ENCODE measurements at regions not wholly inside any gene's neighbourhood (a gene's known extent, or its start where the extent isn't known, plus 50 kb on each side); places are given as distances from the start of the nearest gene placed in this dataset.

- H3K4me1 ChIP-seq (ENCODE audit: control insufficient read depth, insufficient read depth, low read length) = peaks cover 8% of the 10 kb centered on the region
Observed at GRCh38 chr9:129250786-129251185, 72.7 kb upstream of the IER5L start.

DNA sequence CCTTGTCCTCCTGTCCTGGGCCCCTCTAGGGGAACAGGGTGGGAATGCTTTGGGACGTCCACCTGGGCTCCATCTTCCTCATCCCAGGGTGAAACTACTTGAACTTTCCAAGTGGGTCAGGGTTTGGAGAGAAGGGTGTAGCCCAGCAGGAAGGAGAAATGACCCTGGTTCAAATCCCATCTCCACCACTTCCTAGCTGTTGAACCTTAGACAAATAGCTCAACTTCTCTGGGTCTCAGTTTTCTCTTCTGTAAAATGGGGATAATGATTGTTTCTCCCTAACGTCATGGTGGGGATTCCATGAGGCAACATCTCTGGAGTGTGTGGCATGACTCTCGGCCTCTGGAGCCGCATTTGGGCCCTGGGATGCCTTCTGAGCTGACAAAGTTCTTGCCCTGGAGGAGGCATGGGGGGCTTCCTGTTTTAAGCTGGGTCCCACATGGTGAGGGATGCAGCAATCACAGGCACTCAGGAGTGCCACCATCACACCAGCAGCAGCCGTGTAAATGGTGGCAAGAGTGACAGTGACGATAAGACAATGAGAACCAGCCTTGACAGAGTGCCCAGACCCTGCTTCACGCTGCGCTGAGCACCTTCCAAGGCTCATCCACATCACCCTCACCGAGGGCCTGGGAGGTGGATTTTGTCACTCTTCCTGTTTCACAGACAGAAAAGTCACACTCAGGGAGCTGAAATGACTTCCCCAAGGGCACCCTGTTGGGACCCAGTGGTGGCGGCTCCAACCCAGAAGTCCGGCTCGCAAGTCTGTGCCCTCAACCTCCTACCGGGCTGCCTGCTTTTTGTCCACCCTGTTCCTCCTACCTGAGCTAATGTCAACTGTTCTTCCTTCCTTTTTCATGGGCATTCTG, 69.5 kb upstream of the IER5L start:
- Histone ChIP-seq H3K36me3 (ENCODE audit: control insufficient read depth, insufficient read depth, low read length, severe bottlenecking) (no peaks in the 10 kb centered on the region), H3K4me1 (ENCODE audit: control insufficient read depth, insufficient read depth, low read length) (peaks cover 11% of the 10 kb centered on the region), H3K4me3 (ENCODE audit: low read length) (no peak overlapping the region), H3K9ac (ENCODE audit: low read length) (no peak overlapping the region), H3K9me3 (ENCODE audit: control insufficient read depth, low read length) (no peaks in the 10 kb centered on the region), H3K27me3 (replicated peaks; ENCODE audit: control insufficient read depth, insufficient read depth, low read length) (no peaks in the 10 kb centered on the region)
- DNase-seq (ENCODE audit: low read depth) = no peak

More at GRCh38 chr9:129250786-129251185, 72.7 kb upstream of the IER5L start:
- no peak for DNase-seq (ENCODE audit: low read depth)
- Histone ChIP-seq H3K9ac (ENCODE audit: low read length) (no peak overlapping the region), H3K27me3 (replicated peaks; ENCODE audit: control insufficient read depth, insufficient read depth, low read length) (no peaks in the 10 kb centered on the region), H3K4me3 (ENCODE audit: low read length) (no peak overlapping the region), H3K9me3 (ENCODE audit: control insufficient read depth, low read length) (no peaks in the 10 kb centered on the region), H3K36me3 (ENCODE audit: control insufficient read depth, insufficient read depth, low read length, severe bottlenecking) (no peaks in the 10 kb centered on the region)

- DNase-seq (ENCODE audit: low read depth) = no peak
- no peaks in the 10 kb centered on the region for H3K36me3 ChIP-seq (ENCODE audit: control insufficient read depth, insufficient read depth, low read length, severe bottlenecking)
- no peaks in the 10 kb centered on the region for H3K9me3 ChIP-seq (ENCODE audit: control insufficient read depth, low read length)
- no peak overlapping the region for H3K4me3 ChIP-seq (ENCODE audit: low read length)
- H3K4me1 ChIP-seq (ENCODE audit: control insufficient read depth, insufficient read depth, low read length) = peaks cover 11% of the 10 kb centered on the region
- no peaks in the 10 kb centered on the region for H3K27me3 ChIP-seq (replicated peaks; ENCODE audit: control insufficient read depth, insufficient read depth, low read length)
- no peak overlapping the region for H3K9ac ChIP-seq (ENCODE audit: low read length)
Observed at GRCh38 chr9:129245276-129245675, 67.2 kb upstream of the IER5L start.

DNA sequence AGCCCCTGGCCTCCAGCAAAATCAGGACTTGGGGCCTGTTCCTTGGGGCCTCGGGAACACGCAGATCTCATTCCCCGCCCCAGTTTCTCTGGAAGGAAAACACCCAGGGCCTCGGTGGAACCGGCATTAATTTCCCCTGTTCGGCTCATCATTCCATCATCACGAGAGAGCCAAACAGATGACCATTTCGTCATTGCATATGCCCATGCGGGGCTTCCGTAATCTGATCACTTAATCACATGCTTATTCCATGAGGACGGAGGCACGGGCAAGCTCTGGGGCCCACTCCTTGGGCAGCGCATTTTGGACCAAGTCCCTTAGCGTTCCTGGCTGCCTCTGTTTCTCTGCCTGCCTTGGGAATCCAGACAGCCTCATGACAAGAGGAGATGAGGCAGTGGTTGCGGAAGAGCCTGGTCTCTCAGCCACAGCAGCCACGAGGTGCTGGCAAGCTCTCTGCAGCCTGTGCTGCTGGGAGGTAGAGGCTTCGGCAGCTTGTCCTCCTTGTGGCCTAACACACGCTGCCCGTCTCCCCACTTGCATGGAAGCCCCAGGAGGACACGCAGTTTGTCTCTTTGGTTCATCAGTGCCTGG, 65.0 kb upstream of the IER5L start:
- no peaks in the 10 kb centered on the region for H3K36me3 ChIP-seq (ENCODE audit: control insufficient read depth, insufficient read depth, low read length, severe bottlenecking)
- no peaks in the 10 kb centered on the region for H3K9me3 ChIP-seq (ENCODE audit: control insufficient read depth, low read length)
- H3K27me3 ChIP-seq (replicated peaks; ENCODE audit: control insufficient read depth, insufficient read depth, low read length) = no peaks in the 10 kb centered on the region
- peak; percentile 61 for DNase-seq (ENCODE audit: low read depth)
- no peak overlapping the region for H3K4me3 ChIP-seq (ENCODE audit: low read length)
- H3K9ac ChIP-seq (ENCODE audit: low read length) = peak overlapping the region; percentile 68
- peaks cover 11% of the 10 kb centered on the region for H3K4me1 ChIP-seq (ENCODE audit: control insufficient read depth, insufficient read depth, low read length)

DNA sequence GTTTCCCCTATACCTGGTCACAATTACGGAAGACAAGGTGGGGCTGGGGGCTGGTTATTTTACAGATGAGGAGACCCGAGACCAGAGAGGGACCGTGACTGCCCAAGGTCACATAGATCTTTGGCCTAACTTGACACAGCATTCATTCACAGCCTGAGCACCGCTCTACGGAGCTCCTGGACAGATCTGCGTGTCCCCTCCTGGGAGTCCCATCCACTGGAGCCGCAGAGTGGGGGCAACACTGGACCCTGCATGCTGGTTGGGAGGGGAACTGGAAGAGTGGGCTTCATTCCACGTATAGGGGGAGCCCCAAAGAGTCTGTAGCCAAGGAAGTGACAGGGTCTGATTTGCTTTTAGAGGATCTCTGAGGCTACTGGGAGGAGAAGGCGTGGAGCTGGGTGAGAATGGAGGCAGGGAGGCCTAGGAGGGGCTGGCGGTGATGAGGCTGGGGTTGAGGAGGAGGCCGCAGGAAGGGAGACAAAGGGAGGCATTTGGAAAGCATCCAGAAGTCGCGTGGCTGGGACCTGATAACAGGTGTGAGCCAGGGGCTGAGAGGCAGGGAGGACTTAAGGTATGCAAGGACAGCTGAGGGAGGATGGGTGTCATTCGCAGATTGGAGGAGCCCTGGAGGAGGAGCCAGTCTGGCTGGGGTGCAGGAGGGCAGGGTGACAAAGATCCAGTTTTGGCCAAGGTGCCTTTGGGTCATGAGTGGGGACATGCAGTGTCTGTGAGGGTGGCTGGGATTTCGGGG, 64.3 kb upstream of the IER5L start:
- H3K4me3 ChIP-seq (ENCODE audit: low read length) = no peak overlapping the region
- peaks cover 16% of the 10 kb centered on the region for H3K4me1 ChIP-seq (ENCODE audit: control insufficient read depth, insufficient read depth, low read length)
- peak overlapping the region; percentile 68 for H3K9ac ChIP-seq (ENCODE audit: low read length)
- H3K27me3 ChIP-seq (replicated peaks; ENCODE audit: control insufficient read depth, insufficient read depth, low read length) = no peaks in the 10 kb centered on the region
- H3K36me3 ChIP-seq (ENCODE audit: control insufficient read depth, insufficient read depth, low read length, severe bottlenecking) = no peaks in the 10 kb centered on the region
- DNase-seq (ENCODE audit: low read depth) = no peak
- no peaks in the 10 kb centered on the region for H3K9me3 ChIP-seq (ENCODE audit: control insufficient read depth, low read length)

- no peaks in the 10 kb centered on the region for H3K9me3 ChIP-seq (ENCODE audit: control insufficient read depth, low read length)
- DNase-seq (ENCODE audit: low read depth) = no peak
- H3K36me3 ChIP-seq (ENCODE audit: control insufficient read depth, insufficient read depth, low read length, severe bottlenecking) = no peaks in the 10 kb centered on the region
- no peak overlapping the region for H3K9ac ChIP-seq (ENCODE audit: low read length)
- peaks cover 22% of the 10 kb centered on the region for H3K4me1 ChIP-seq (ENCODE audit: control insufficient read depth, insufficient read depth, low read length)
- H3K27me3 ChIP-seq (replicated peaks; ENCODE audit: control insufficient read depth, insufficient read depth, low read length) = no peaks in the 10 kb centered on the region
- no peak overlapping the region for H3K4me3 ChIP-seq (ENCODE audit: low read length)
Observed at GRCh38 chr9:129241725-129242124, 63.7 kb upstream of the IER5L start.

DNA sequence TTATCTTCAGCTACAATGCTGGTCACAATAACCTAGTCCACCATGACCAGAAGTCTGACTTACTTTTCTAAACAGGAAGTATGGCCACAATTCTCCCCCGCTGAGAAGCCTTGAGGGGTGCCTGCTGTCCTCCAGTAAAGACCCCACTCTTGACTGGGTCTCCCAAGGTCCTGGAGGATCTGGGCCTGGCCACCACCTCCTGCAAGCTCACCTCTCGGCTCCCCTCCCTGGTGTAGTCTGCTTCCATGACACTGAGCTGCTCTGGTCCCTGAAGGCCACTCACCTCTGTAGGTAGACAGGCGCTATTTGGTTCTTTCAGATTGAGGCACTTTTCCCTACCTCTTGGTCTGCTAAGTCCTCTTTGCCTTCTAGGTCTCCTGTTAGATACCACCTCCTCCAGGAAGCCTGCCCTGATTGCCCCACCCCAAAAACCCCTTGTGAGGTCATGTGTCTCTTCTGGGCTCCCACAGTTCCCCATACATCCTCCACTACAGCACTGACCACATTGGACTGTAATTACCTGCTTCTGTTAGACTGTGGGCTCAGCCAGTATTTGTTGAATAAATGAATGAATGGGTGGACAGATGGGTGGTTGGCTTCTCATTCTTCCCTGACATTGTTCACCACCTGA, 62.6 kb upstream of the IER5L start:
- no peak overlapping the region for H3K9ac ChIP-seq (ENCODE audit: low read length)
- H3K4me1 ChIP-seq (ENCODE audit: control insufficient read depth, insufficient read depth, low read length) = peaks cover 22% of the 10 kb centered on the region
- H3K9me3 ChIP-seq (ENCODE audit: control insufficient read depth, low read length) = no peaks in the 10 kb centered on the region
- H3K4me3 ChIP-seq (ENCODE audit: low read length) = no peak overlapping the region
- DNase-seq (ENCODE audit: low read depth) = no peak
- no peaks in the 10 kb centered on the region for H3K36me3 ChIP-seq (ENCODE audit: control insufficient read depth, insufficient read depth, low read length, severe bottlenecking)
- no peaks in the 10 kb centered on the region for H3K27me3 ChIP-seq (replicated peaks; ENCODE audit: control insufficient read depth, insufficient read depth, low read length)

DNA sequence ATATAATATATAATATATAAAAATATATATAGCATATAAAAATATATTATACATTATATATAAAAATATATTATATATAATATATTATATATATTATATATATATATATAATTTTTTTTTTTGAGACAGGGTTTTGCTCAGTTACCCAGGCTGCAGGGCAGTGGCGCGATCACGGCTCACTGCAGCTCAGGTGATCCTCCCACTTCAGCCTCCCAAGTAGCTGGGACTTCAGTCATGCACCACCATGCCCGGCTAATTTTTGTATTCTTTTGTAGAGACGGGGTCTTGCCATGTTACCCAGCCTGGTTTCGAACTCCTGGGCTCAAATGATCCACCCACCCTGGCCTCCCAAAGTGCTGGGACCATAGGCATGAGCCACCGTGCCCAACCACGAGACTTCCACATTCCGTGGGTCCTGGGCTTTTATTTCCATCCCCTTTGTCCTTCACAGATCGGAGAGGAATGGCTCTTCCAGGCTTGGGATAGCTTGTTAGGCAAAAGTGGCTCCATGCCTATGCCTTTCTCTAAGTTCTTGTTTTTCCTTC, 62.0 kb upstream of the IER5L start:
- no peaks in the 10 kb centered on the region for H3K27me3 ChIP-seq (replicated peaks; ENCODE audit: control insufficient read depth, insufficient read depth, low read length)
- DNase-seq (ENCODE audit: low read depth) = no peak
- H3K9me3 ChIP-seq (ENCODE audit: control insufficient read depth, low read length) = no peaks in the 10 kb centered on the region

DNA sequence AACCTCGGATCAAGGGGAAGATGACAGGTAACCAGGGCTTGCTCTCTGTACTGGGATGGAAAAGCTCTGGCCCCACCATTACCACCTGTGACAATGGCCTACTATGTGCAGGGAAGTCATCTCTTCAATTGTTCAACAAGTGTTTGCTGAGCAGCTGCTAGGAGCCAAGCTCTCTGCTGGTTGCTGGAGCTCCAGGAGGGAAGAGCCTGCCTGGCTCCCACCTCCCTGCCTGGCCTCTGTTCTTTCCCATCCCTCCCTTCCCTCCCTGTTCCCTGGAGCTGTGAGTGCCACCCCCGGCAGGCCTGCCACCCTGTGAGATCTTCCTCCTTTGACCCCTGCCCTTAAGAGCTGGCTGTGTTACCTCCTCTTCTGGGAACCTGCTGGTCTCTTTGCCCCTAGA, 59.7 kb upstream of the IER5L start:
- Histone ChIP-seq H3K4me1 (ENCODE audit: control insufficient read depth, insufficient read depth, low read length) (peaks cover 23% of the 10 kb centered on the region), H3K27me3 (replicated peaks; ENCODE audit: control insufficient read depth, insufficient read depth, low read length) (no peaks in the 10 kb centered on the region), H3K4me3 (ENCODE audit: low read length) (no peak overlapping the region), H3K9me3 (ENCODE audit: control insufficient read depth, low read length) (peaks cover 2% of the 10 kb centered on the region), H3K9ac (ENCODE audit: low read length) (no peak overlapping the region), H3K36me3 (ENCODE audit: control insufficient read depth, insufficient read depth, low read length, severe bottlenecking) (no peaks in the 10 kb centered on the region)
- no peak for DNase-seq (ENCODE audit: low read depth)

More for the DNA sequence above, 62.0 kb upstream of the IER5L start:
- Histone ChIP-seq H3K4me1 (ENCODE audit: control insufficient read depth, insufficient read depth, low read length) (peaks cover 22% of the 10 kb centered on the region), H3K9ac (ENCODE audit: low read length) (no peak overlapping the region), H3K36me3 (ENCODE audit: control insufficient read depth, insufficient read depth, low read length, severe bottlenecking) (no peaks in the 10 kb centered on the region), H3K4me3 (ENCODE audit: low read length) (no peak overlapping the region)

DNA sequence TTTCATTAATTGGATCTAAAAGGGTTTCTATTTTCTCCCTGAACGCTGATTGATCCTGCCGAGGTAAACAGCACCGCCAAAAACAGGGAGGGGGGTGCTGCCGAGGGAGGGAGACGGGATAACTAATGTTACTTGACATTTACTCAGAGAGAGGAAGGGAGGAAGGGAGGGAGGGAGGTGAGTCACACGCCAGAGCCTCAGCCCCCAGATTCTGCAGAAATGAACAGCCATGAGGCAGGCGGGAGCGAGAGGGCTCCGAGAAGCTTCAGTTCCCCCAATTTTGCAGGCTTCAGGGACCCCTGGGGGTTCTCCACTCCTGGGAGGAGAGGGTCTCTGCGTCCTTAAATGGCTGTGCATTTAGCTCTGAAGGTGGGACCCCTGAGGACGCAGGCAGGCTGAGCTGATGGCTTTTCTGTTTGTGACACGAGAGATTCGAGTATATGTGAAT, 59.1 kb upstream of the IER5L start:
- no peaks in the 10 kb centered on the region for H3K27me3 ChIP-seq (replicated peaks; ENCODE audit: control insufficient read depth, insufficient read depth, low read length)
- H3K4me1 ChIP-seq (ENCODE audit: control insufficient read depth, insufficient read depth, low read length) = peaks cover 20% of the 10 kb centered on the region
- peaks cover 6% of the 10 kb centered on the region for H3K9me3 ChIP-seq (ENCODE audit: control insufficient read depth, low read length)
- DNase-seq (ENCODE audit: low read depth) = peak; percentile 60
- H3K36me3 ChIP-seq (ENCODE audit: control insufficient read depth, insufficient read depth, low read length, severe bottlenecking) = no peaks in the 10 kb centered on the region
- peak overlapping the region; percentile 67 for H3K9ac ChIP-seq (ENCODE audit: low read length)
- peak overlapping the region; percentile 40 for H3K4me3 ChIP-seq (ENCODE audit: low read length)
